ENCODE measurements at regions not wholly inside any gene's neighbourhood (a gene's known extent, or its start where the extent isn't known, plus 50 kb on each side); places are given as distances from the start of the nearest gene placed in this dataset.
"Not testable (repeated sequence)": the region's sequence is repeated elsewhere in the genome, so short reads cannot be mapped to it uniquely, and the experiment has no call there.

DNA sequence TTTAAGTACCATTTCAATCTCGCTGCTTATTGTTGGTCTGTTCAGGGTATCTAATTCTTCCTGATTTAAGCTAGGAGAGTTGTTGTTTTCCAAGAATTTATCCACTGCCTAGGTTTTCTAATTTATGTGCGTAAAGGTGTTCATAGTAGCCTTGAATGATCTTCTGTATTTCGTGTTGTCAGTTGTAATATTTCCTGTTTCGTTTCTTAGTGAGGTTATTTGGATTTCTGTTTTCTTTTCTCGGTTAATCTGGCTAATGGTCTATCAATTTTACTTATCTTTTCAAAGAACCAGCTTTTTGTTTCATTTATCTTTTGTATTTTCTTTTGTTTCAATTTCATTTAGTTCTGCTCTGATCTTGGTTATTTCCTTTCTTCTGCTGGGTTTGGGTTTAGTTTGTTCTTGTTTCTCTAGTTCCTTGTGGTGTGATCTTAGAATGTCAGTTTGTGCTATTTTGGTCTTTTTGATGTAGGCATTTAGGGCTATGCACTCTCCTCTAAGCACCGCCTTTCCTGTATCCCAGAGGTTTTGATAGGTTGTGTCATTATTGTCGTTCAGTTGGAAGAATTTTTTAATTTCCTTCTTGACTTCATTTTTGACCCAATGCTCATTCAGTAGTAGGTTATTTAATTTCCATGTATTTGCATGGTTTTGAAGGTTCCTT, 92.5 kb upstream of the CSRP2 start:
- DNase-seq: not testable (repeated sequence)

DNA sequence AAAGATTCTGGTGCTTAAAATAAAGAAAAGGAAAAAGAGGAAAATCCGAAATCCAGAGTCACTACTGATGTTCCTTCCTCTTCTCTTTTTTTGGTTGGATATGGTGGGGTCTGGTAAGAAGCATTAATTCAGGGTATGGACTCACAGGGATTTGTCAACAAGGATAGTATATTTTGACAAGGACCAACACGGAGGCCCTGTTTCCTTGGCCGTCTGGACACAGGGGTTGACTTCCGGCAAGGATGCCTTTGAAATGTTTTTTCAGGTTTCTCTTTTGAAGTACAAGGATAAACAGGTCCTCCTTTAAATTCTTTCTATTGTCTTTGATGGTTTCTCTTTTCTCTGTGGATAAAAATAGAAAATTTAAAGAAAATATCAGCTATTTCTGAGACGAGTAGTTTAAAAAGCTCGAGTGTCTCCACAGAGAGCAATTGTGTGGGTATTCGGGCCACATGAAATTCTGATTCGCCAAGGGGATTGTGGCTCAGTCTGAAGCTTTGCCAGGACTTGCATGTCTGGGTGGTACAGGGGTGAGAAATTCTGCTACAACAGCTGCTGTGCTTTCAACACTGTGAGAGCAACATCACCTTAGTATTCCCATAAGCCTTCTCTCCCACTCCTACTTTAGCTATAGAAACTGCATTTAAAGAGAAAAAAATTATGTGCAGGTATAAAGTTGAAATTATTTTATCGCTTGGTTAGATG, 88.5 kb upstream of the CSRP2 start:
- peak; percentile 78 for DNase-seq

DNA sequence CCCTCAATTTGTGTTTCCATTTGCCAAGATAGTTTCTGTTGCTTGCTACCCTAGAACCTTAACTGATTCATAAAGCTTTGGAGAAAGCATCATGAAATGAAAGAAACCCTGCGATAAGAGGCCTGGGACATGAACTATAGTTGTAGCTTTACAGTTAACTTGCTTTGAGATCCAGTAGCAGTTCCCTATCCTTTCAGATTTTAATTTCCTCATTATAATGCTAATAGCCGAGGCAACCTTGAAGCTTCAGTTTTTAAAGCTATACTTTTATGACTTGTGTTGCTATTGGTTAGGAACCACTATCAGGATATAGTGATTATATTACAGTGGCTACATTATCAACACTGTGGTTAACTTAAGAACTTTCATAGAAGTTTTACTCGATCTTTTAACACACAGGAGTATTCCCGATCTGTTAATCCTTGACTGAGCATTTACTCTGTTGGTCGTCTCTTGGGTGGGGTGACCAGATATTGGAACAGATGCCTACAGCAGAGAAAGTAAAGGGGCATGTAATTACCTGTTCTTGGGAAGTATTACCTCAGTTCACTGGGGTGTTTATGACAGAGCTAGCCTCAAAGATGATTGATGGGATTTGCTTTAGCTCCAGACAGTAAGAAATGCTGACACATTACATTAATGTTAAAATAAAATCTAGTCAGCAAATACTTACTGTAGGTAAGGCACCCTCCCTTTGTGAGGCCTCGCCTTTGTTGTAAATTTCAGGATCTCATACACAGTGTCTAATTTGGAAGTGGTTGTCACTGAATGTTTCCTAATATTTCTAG, 86.2 kb upstream of the CSRP2 start:
- peak; percentile 23 for DNase-seq

DNA sequence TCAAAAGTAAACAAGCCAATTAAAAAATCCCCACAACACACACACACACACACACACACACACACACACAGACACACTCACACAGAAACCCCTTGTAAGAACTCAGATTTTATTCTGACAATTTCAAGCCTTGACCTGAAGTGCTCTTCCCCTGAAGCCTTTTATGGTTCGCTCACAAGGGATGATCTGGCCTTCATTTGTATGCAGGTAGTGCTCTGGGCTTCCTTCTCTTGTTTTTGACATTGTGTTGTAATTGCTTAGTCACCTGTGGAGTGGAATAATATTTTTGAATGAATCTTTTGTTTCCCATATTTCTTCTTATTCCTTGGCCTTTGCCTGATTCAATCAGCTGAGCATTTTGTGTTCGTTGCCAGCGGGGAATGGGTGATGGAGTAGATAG, 83.3 kb upstream of the CSRP2 start:
- DNase-seq: no peak

DNA sequence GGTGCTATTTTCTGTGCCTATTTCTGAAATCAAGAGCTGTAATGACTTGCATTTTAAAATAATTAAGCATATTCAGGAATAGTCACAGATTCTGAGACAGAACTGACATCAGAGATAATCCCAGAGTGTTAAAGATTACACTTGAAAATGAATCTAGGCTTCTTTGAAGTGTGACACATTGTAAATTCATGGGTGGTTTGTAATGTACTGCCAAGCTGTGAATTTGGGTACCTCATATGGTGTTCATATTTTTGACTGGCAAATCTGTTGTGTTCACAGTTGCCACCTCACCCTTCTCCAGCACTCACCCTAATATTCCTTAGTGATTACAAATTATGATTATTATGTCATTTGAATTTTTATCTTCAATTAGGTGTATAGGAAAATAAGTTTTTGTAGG, 78.5 kb upstream of the CSRP2 start:
- no peak for DNase-seq

DNA sequence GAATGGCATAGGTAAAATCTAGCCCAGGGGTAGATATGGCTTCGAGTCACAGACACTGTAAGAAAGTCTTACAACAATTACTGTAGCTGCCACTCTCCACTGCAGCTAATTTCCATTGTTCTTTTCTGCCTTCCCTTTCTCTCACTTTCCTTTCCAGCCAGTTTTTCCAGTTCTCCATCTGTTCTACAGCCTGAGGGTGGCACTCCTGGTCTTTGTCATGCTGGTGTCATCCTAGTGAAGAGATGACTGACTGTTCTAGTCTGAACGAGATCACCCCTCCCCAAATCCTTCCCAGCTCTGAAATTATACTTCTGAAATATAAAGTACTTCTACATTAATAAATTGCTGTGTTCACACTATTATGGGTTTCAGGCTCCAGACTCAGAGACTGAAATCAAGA, 74.2 kb upstream of the CSRP2 start:
- peak; percentile 38 for DNase-seq

DNA sequence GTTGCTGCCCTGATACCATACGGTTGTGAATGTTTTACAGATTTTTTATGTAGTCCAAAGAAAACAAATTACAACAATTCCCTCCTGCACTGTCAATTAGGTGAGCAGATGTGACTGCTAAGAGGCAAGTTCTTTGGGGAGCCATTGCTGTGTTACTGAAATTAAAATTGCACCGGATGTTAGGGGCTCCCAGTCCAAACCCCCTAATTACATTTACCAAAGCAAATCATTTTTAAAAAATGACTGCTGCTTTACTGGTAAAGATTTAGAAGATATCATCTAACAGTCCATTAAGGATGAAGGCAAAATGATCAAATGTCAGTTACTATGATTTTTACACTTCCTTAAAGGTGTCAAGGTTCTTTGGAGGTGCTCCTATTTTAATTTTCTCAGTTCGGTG, 70.1 kb upstream of the CSRP2 start:
- no peak for DNase-seq

DNA sequence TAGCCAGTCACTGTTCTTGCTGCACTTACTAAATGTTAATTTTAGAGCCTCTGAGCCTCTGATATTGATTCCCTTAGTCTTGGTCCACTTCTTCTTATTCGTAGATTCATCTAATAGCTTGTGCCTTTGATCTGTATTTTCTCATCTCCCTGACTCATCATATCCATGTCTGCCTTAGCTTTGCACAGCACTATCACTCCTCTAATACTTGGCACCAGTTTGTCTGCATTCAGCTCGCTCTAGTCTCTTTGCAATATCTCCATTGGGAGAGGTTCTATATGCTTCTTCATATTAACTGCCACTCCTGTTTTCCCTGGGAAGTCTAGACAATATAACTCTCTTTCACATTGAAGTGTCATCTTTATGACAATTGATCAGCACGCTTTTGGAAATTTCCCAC, 68.5 kb upstream of the CSRP2 start:
- DNase-seq: no peak

DNA sequence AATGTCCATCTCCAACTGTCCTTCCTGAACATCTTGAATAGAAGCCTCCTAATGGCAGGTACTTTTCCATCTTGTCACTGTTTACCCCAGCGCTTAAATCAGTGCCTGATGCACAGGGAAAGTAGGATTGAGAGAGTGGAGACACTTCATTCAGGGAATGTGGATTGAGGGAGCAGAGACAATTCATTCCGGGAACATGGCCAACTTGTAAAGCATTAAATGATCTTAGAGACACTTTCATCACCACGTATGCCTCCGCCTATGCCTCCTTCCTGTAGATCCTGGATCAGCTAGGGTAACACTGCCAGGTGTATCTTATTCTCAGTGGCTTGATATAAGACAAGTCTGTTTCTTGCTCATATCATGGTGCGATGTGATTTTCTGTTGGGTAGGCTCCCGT, 67.6 kb upstream of the CSRP2 start:
- DNase-seq: no peak

DNA sequence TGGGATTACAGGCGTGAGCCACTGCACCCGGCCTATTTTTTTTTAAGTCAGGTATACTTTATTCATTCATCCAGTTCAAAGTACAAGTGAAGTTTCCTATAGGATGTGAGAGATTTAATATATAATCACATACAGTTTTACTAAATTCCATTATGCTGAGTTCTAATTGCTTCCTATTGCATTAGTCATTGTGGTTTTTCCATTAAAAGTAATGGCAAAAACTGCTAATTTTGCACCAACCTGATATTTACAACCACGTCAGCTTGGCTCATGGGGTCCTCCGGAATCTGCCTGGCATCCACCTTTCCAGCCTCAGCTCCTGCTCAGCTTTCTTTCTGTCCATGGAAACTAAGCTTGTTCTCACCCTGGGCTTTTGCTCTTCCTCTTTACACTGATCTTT, 67.0 kb upstream of the CSRP2 start:
- DNase-seq: no peak

DNA sequence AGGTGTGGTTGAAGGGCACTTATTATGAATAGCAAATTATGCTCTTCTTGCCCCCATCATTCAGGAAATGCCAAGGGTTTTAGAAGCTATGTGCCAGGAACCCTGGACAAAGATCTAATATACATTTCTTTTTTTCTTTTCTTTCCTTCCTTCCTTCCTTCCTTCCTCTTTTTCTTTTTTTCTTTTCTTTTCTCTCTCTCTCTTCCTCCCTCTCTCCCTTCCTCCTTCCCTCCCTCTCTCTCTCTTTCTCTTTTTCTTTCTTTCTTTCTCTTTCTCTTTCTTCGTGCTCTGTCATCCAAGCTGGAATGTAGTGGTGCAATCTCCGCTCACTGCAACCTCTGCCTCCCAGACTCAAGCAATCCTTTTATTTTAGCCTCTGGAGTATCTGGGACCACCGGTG, 66.1 kb upstream of the CSRP2 start:
- DNase-seq: no peak

DNA sequence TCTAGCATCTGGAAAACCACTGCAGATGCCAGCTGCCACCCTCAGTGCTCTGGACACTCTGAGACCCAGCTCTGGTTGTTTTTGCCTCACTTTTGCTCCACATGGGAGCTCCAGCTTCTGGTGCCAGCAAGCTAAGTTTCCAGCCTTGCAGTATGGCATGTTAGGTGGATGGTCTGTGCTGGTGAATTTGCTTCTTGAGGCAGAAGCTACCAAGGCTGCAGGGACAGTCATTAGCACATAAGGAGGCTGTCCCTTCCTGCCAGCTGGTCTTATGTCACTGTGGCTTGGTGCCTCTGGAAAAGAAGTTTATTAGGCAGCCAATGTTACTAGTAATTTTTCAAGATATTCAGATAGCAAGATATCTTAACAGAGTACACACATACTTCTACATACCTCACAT, 64.2 kb upstream of the CSRP2 start:
- peak; percentile 35 for DNase-seq

DNA sequence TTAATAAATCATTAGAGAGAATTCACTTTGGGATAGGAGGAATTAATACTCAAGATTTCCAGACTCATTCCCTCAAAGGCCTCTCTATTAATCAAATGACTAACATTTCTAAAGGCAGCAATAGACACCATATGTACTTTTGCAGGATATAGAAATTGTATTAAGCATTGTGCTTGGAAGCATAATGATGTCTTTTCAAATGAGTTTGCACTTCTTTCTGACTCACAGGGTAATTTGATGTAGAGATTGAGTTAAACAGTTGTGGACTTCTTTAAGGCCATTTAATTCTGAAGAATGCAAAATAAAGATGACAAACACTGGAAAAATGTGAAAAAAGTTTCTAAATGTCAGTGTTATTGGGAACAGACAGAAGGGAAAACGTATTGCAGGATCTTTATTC, 63.4 kb upstream of the CSRP2 start:
- no peak for DNase-seq

DNA sequence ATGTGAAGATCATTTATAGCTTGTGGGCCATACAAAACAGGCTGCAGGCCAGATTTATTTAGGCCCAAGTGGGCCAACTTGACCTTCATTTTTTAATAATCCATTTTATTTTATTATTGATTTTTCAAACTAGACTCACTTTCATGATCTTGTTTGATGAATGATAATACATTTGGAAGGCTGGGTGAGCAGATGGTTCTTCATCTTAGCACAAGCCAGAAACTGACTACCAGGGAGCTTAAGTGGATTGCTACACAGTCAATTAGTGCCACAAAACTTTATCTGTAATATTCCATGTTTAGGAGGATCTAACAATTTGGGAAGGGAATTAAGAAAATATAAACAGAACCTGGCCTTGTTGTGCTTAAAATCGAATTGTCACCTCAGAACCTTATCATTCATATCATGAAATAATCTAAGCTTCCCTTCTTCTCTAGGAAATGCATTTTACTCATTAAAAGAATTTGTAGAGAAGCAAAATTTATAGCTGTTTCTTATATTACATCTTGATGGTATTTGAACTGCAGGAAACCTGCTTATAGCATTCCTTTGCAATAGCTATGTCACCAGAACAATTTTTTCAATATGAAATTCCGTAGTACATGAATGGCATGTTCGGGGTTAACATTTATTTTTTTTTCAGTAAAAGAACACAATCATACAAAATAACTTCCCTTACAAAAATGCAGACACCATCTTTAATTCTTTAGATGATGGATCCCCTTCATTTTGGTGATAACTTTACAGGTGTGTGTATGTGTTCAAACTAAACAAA, 62.0 kb upstream of the CSRP2 start:
- no peak for DNase-seq

DNA sequence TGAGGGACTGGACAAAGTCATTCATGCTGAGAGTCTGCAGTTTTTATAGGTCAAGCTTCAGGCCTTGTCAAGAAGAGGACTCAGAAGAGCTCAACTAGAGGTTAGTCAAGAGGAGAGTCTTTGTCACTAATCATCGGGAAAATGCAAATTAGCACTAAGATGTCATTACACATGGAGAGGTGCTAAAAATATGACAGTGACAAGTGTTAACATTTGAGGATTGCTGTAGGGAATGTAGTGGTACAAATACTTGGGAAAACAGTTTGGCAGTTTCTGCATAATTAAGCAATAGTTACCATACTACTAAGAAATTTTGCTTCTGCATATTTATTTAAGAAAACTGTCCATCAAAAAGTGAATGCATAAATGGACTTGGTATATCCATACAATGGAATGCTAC, 60.9 kb upstream of the CSRP2 start:
- DNase-seq: no peak

DNA sequence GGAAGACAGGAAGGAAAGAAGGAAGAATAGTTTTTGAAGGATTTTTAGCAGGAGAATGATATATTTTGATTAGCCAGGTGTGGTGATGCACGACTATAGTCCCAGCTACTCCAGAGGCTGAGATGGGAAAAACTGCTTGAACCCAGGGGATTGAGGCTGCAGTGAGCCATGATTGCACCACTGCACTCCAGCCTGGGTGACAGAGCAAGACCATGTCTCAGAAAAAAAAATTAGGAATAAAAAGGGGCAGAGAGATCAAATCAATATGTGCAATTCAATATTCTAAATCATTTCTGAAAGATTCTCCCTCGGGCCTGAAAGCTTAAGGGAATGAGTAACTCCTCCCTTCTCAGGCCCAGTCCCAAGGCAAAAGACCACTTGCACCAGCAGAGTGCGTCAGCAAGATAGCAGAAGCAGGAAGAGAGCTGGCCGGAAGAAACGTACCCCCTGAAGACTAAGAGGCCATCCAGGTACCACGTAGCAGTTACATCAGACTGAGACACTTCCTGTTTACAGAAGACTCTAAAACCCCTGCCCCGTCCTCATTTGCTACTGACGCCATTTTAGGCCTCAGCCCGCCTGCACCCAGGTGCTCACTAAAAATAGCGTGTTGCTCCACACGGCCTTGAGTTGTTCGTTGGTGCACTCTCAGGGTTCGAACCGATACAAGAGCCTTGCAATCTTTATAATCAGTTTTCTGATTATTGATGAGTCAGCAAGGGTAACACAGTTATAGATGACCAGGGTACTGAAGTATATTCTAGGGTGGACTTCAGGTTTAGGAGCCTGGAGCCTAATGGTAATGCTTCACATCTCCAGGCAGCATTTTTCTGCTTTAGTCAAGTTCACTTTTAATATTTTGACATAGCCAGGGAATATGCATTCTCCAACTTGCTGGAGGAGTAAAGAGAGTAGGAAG, 57.7 kb upstream of the CSRP2 start:
- no peak for DNase-seq

DNA sequence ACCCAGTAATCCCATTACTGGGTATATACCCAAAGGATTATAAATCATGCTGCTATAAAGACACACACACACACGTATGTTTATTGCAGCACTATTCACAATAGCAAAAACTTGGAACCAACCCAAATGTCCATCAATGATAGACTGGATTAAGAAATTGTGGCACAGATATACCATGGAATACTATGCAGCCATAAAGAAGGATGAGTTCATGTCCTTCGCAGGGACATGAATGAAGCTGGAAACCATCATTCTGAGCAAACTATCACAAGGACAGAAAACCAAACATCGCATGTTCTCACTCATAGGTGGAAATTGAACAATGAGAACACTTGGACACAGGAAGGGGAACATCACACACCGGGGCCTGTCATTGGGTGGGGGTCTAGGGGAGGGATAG, 54.6 kb upstream of the CSRP2 start:
- DNase-seq: not testable (repeated sequence)

DNA sequence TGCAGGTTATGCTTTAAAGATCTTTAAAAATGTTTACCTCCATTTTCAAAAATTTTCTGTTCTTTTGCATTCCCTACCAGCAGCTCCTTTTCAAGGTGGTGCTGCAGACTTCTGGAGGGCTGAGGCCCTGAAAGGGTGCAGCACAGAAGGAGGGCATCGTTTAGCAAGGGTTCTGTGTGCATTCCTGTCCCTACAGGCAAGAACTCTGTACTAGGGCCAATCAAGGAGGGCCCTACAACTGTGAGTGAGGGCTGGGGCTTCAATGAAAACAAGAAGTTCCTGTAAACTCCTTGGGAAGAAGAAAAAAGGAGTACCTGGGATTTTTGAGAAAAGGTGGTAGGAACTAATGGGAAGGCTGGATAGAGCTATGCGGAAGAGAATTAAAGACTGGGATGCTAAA, 50.7 kb upstream of the CSRP2 start:
- no peak for DNase-seq

All from tongue (tissue), 1 donor.